ENCODE measurements at regions not wholly inside any gene's neighbourhood (a gene's known extent, or its start where the extent isn't known, plus 50 kb on each side); places are given as distances from the start of the nearest gene placed in this dataset.

DNA sequence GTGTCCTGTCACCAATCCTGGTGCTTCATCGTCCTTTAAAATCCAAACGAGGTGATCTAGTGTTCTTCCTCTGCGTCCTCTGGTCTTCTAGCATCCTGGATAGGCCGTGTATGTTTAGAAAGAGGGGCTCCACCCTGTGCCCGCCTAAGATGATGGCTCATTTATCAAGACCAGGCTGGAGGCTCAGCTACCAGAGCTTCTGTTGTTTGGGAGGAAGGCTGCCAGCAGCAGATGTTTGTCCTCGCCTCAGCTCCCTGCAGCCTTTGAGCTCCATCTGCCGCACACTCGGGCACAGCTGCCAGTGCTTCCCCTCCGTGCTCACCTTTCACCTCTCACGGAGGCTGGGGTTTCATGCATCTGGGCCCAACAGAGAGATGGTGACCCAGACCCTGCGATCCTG is 954.7 kb upstream of the RBFOX1 start:
- no peak for DNase-seq (ENCODE audit: extremely low read depth, low read depth)
- TF ChIP-seq, protein P1, sequence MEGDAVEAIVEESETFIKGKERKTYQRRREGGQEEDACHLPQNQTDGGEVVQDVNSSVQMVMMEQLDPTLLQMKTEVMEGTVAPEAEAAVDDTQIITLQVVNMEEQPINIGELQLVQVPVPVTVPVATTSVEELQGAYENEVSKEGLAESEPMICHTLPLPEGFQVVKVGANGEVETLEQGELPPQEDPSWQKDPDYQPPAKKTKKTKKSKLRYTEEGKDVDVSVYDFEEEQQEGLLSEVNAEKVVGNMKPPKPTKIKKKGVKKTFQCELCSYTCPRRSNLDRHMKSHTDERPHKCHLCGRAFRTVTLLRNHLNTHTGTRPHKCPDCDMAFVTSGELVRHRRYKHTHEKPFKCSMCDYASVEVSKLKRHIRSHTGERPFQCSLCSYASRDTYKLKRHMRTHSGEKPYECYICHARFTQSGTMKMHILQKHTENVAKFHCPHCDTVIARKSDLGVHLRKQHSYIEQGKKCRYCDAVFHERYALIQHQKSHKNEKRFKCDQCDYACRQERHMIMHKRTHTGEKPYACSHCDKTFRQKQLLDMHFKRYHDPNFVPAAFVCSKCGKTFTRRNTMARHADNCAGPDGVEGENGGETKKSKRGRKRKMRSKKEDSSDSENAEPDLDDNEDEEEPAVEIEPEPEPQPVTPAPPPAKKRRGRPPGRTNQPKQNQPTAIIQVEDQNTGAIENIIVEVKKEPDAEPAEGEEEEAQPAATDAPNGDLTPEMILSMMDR (IDR thresholded peaks at IDR 0.05; ENCODE audit: low read depth, low read length) = no peak

DNA sequence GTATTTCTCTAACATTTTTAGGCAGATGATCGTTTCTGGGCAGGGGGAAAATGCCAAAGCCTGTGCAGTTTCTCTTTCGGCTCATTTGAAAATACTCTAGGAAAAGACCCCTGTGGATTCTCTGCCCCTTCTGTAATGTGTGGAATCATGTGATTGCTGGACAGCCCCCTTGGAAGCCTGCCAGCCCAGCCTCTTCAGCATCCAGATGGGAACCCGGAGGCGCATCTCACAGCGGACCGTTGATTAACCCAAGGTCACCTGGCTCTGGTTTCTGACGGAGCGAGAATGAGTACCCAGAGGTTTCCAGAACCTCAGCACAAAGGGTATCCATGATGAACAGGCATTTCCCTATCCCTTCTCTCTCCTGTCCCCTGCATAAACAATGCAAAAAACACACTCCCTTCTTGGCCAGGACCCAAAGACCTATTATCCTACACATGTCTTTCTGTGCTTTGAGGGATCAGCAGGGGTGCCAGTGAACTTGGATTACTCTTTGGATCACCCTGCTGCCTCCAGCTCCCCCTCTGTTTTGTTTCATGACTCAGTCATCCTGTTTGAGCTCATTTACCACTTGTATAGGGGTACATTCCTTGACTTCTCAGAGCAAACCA is 957.1 kb upstream of the RBFOX1 start:
- no peak for DNase-seq (ENCODE audit: extremely low read depth, low read depth)
- TF ChIP-seq, protein P1 (IDR thresholded peaks at IDR 0.05; ENCODE audit: low read depth, low read length) = no peak

DNA sequence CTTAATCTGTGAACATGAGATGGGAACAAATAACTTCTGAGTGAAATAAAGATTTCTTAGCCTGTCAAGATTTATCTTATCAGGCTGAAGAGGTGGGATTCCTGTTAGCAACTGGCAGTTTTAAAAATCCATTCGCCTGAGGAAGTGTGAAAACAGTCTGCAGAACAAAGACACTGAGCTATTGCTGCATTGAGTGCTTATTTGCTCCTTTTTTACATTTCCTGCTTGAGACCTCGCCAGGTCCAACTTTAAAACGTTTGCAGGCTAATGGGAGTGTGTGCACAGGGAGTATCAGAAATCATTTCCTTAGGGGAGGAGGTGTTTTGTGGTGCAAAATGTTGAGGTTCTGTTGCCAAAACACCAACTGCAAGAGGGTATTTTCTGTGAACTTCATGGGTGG is 957.8 kb upstream of the RBFOX1 start:
- TF ChIP-seq, protein P1 (IDR thresholded peaks at IDR 0.05; ENCODE audit: low read depth, low read length) = no peak
- DNase-seq (ENCODE audit: extremely low read depth, low read depth) = no peak

DNA sequence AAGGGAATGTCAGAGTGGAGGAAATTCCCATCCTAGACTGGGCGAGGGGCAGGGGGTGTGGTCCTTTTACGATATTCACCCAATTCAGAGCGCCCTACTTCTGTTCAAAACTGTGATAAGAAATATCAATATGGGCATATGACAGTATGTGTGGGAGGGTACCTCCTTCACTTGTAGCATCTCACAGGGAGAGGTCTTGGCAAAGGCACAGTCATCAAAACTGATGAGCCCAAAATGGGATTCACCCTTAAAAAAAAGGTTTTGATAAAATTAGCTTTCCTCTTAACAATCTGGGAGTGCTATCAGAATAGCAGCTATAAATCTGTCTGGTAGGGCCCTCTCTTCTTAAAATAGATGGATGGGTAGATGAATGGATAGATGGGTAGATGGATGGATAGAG is 967.8 kb upstream of the RBFOX1 start:
- TF ChIP-seq, protein P1 (IDR thresholded peaks at IDR 0.05; ENCODE audit: low read depth, low read length) = no peak
- DNase-seq (ENCODE audit: extremely low read depth, low read depth) = no peak

DNA sequence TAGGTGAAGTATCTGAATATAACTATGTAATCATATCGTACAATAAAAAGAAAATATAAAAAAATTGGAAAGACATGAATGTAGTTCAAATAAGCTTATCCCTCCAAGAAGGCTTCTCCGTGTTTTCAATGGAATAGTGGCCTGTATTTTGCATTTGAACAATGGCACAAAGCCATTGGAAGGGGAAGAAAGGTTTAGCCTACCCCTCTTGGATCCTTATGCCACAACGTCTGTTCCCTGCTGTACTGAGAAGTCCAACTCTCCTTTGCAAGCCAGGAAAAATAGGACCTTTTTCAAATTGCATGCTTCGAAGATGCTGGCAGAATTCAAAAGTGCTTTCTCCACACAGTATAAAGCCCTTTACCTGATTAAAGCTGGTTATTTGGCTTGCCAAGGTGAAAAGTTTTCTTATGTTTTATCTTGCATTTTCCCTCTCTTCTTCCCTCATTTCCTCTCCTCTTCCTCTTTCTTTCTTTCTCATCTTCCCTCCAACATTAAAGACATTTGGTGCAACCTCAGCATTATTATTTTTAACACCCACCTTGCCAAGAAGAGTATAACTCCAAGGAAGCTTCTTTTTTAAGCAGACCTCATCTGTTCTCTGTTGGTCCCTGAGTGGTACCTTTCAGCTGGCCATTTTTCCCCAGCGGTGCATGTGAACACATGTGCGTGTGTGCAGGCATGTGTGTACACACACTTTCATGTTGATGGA is 968.6 kb upstream of the RBFOX1 start:
- TF ChIP-seq, protein P1 (IDR thresholded peaks at IDR 0.05; ENCODE audit: low read depth, low read length) = no peak
- no peak for DNase-seq (ENCODE audit: extremely low read depth, low read depth)

DNA sequence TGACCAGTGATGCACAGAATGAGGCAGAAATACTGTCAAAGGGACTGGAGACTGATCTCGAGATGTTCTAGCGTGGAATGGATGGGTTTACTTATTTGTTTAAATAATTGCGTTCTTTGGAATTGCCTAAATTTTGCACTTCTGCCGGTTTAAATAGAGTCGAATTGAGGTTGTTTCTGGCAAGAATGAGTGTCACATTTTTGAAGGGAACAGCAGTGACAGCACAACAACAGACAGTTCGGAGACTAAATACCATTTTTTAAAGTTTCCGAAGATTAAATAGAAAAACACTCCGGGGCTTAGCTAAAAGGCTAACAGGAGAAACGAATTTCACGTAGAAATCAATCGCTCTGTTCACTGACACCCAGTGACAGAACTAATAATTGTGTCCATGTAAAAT is 969.2 kb upstream of the RBFOX1 start:
- DNase-seq (ENCODE audit: extremely low read depth, low read depth) = no peak
- TF ChIP-seq, protein P1 (IDR thresholded peaks at IDR 0.05; ENCODE audit: low read depth, low read length) = no peak

DNA sequence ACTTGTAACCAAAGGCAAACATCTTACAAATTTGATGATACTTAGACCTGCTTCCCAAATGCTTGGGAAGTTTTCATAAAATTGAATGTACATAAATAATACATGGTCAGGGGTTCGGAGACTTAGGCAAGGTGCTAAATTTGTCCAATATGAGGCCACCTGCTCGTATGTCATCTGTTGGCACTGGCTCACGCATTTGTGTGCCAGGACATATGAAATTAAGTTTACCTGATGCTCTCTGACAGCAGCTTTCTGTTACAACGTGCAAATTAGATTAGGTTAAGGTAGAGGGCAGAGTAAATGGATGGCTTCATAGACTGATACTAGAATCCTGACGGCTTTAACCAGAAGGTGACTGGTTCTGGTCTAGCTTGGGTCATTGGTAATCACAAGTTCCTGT is 970.3 kb upstream of the RBFOX1 start:
- TF ChIP-seq, protein P1 (IDR thresholded peaks at IDR 0.05; ENCODE audit: low read depth, low read length) = no peak
- DNase-seq (ENCODE audit: extremely low read depth, low read depth) = no peak
